Right renal cortex interstitium (tissue), 3 donors: ENCODE measurements at regions not wholly inside any gene's neighbourhood (a gene's known extent, or its start where the extent isn't known, plus 50 kb on each side); places are given as distances from the start of the nearest gene placed in this dataset.
A peak's percentile ranks its signal among the peaks of the same experiment; 100 is the strongest.

Experiments used
- DNase-seq, 3 donors: peaks; one replicate each; pipeline ENCODE4 v3.0.0-alpha.2; 2013; ENCODE audit warnings: low read depth in 3 of 3, low spot score in 2 of 3

DNA sequence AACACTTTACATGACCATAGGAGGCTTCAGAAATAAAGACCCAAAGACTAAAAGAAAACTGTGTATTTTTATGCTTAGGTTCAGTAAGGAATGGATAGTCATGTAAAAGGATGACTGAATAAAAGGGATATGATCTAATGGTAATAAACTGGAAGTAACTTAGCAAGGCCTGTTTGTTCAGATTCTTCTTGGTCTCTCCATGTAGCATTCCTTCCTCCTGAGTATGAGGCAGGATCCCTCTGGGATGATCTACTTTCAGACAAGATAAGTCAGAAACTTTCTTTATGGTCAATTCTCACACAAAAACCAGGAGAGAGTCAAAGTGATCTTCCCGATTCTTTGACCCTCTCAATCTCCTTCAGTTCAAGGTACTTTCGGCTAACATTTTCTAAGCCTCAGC, 340.8 kb upstream of the DCBLD2 start:
- no peak for DNase-seq

DNA sequence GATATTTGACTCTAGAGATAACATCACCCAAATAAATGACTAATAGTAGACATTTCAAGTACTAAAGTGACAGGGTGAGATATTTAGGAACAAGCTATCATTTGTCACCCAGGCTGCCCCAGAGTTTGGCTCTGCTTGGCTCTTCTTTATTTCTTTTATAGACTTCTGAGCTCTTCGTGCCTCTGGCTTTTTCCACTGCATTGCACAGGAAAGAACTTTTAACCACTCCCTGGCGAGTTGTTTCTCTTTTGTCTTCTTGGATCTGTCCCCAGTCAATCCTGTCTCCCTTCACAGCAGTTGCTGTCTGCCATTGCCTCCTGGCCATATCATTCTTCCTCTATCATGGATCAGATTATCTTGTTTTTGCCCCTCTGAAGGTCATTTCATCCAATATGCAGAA, 339.2 kb upstream of the DCBLD2 start:
- no peak for DNase-seq

DNA sequence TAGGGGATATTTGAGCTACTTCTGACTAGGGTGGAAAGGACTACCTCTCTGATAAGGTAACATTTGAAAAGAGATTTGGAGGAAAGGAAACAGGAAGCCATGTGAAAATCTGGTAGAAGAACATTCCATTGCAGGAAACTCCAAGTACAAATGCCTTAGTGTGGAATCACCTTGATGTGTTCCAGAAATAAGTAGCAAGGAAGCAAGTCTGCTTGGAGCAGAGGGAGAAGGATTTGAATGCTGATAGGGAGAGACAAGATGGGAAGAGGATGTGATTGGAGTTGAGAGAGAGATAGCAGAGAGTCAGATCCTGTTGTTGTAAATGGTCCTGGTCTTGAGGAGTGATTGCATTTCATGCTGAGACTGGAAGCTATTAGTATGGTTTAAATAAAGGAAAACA, 335.1 kb upstream of the DCBLD2 start:
- no peak for DNase-seq

DNA sequence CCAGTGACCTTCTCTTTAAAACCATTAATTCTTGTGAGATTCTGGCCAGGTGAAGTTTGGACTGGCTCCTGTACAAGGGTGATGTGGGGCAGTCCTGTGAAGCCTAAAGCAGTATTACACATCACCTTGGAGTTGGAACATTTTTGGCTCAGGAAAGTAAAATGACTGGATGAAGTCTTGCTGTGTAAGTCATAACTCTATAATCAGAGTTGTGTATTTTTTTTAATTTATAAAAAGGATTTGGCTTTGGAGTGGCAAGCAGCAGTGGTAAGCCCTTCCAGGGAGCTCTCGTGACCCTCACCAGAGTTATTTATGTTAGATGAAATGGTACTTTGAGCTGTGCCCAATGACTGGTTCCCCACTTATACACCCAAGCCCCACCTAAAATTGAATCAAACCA, 331.2 kb upstream of the DCBLD2 start:
- DNase-seq, result no peak

DNA sequence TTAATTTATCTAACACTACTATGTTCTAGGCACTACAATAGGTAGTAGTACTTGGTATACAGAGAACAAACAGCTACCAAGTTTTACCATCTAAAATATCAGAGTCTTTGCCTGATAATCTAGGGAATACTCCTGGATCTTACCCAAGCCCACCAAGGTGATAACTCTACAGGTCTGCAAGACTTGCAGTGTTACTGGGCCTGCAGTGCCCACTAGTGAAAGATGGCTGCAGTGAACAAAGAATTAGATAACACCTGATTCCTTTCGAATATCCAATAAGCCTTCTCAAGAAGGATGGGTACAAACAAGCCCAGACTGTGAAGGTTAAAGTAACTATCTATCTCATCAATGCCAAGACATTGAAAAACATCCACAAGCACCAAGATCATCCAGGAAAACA, 317.0 kb upstream of the DCBLD2 start:
- DNase-seq, result no peak

DNA sequence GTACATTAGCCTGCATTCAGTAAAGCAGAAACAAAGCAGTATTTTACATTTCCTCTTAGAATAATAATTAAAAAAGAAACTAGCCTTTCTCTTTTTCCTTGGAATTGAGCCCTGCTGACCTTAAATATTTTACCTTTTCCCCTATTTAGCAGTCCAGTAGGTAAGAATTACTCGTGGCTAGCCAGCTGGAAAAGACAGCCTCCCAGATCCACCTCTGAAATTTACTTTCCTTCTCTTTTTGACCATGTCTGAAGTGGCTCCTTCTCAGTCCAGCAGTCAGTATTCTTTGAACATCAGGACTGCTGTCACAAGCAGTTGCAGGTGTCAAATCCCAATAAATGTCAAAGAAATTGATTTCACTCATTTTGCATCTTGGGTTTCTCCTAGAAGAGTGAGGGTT, 311.5 kb upstream of the DCBLD2 start:
- DNase-seq, result no peak

DNA sequence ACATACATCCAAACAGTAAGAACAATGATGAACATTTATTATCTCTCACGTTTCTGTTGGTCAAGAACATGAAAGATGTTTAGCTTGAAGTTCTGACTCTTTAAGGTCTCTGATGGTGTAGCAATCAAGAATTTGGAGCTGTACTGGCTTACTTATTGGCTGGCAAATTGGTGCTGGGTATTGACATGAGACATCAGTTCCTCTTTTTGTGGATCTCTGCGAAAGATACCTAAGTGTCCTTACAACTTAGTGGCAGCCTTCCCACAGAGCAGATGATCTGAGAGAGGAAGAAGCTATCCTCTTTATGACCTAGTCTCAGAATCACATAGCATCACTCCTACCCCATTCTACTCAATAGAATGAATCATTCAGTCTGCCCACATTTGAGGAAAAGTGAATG, 309.8 kb upstream of the DCBLD2 start:
- DNase-seq, result no peak

DNA sequence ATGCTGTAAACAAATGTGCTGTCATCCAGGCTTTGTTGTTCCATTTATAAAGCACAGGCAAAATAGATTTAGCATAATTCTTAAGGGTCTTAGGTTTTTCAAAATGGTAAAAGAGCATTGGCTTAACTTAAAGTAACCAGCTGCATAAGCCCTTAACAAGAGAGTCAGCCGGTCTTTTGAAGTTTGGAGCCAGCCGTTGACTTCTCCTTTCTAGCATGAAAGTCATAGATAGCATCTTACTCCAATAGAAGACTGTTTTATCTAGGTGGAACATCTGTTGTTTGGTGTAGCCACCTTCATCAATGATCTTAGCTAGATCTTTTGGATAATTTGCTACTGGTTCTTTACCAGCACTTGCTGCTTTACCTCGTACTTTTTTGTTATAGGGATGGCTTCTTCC, 297.5 kb upstream of the DCBLD2 start:
- no peak for DNase-seq

DNA sequence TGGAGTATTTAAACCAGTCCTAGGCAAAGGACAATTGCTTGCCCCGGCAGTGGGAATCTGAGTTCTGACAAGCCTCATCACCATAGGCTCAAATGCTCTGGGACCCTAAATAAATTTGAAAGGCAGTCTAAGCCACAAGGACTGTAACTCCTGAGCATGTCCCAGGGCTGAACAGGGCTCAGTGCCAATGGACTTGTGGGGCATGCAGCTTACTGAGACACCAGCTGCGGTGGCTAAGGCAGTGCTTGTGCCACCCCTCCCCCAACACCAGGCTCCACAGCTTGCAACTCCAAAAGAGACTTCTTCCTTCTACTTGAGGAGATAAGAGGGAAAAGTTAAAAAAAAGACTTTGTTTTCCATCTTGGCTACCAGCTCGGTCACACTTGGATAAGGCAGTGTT, 289.7 kb upstream of the DCBLD2 start:
- no peak for DNase-seq

DNA sequence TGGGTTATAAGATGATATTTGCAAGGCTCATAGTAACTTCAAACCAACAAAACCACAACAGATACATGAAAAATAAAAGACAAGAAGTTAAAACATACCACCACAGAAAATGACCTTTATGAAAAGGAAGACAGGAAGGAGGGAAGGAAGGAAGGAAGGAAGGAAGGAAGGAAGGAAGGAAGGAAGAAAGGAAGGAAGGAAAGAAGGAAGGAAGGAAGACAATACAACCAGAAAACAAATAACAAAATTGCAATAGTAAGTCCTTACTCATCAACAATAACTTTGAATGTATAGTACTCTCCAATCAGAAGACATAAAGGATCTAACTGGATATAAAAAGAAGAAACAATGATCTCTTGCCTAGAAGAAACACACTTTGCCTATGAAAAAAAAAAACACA, 287.4 kb upstream of the DCBLD2 start:
- no peak for DNase-seq

DNA sequence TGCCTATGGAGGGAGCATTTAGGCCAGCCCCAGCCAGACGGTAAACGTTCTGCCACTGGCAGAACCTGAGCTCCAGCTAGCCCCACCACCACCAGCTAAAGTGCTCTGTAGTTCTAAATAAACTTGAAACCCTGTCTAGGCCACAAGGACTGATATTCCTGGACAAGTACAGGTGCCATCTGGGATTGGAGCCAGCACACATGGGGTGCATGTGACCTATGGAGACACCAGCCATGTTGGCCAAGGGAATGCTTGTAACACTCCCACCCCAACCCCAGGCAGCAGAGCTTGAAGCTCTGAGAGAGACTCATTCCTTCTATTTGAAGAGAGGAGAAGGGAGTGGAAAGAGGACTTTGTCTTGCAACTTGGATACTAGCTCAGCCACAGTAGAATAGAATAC, 284.5 kb upstream of the DCBLD2 start:
- DNase-seq, result no peak

DNA sequence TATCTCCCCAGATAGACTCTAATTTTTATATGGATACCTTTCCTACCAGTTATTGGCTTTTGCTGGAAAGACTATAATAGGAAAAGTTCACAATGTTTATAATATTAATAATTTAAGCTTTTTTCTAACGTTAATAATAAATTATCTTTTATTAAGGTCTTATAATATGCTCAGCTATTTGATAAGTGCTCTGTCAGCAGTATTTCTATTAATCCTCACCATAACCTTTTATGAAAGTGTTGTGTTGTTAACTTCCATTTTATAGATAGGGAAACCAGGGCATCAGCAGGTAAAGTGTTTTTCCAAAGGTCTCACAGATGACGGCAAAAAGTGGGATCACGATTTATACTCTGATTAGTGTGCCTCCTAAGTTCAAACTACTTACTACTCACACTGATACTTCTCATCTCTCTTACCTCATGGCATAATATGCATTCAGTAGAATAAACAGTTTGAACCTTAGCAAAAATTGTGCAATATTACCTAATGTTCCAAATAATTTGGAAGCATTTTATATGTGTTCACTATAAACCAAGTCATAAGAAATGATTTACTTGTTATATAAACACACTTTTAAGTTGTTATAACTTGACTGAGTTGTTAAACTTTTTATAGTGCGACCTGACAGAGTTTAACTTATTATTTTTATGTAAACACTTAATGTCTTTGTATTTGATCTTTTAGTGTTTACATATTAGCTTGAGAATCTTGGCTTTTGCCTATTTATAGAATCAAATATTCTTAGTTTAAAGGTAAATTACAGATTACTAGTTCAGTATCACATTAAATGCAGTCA, 274.9 kb upstream of the DCBLD2 start:
- DNase-seq, result no peak

DNA sequence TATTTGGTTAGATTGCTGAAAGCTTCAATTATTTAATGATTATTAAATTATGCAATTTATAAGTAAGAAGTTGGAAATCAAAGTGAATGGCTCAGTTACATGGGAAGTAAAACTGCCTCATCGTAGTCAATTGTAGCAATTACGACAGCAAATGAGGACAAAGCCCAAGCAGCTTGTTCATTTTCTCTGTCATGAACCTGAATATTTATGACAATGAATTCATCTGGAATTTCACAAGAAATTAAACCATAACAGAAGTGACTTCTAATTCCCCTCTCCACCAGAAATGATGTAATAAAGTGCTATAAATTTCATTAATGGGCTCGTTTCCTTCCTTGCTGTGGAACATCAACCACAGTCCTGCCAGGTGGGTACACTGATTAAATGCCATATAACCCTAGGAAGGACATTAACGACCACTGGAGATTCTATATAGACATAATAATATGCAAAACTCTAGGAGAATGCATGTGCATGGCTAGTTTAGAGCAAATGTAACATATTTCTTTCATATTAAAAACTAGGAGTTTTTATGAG, 273.8 kb upstream of the DCBLD2 start:
- peak in 2 of 3 donors; percentile 14 to 23 for DNase-seq

DNA sequence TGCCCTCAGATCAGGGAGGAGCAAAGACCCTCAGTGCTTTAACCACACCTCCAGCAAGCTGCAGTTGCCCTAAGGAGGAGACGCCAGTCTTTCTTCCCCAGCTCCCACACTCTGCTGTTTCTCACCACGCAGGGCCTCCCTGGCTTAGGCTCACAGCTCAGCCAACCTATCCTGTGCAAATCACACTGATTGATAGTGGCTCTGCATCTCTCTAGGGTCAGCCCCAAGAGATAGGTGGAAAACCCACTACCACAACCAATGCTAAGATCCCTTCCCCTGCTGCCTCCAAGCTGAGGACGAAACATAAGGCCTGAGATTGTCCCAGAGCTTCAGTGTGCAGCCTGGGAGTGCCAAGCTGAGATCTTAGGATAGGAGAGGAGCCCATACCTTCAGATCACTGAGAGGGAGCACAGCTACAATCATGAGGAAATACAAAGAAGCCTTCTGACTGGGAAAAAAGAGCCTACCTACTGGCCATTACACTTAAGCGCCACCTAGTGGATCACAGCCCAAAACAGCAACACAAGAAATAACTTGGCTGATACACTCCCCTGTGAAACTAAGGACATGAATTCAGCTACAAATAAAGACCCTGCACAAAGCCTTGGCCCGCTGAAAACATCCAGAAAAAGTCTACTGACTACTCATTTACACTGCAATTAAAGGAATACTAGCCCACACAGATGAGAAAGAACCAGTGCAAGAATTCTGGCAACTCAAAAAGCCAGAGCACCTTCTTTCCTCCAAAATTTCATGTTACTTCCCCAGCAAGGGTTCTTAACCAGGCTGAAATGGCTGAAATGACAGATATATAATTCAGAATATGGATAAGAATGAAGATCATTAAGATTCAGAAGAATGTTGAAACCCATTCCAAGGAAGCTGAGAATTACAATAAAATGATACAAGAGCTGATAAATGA, 271.5 kb upstream of the DCBLD2 start:
- DNase-seq, result peak; percentile 2 to 27 (median 19)

DNA sequence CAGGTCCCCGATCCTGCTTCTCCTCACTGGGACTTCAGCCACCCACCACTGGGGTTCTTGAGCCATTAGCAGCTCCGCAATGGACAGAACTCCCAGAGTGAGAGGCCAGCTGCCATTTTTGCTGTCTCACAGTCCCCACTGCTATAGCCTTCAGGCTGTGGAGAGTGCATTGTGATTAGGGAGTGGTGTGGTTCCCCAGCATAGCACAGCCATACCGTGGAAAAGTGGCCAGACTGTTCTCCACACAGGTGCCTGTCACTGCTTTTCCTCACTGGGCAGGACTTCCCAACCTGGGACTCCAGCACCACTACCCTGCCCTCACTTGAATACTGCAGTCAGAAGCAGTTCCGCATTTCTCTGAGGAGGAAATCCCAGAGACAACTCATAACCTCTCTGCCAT, 270.3 kb upstream of the DCBLD2 start:
- DNase-seq, result no peak

DNA sequence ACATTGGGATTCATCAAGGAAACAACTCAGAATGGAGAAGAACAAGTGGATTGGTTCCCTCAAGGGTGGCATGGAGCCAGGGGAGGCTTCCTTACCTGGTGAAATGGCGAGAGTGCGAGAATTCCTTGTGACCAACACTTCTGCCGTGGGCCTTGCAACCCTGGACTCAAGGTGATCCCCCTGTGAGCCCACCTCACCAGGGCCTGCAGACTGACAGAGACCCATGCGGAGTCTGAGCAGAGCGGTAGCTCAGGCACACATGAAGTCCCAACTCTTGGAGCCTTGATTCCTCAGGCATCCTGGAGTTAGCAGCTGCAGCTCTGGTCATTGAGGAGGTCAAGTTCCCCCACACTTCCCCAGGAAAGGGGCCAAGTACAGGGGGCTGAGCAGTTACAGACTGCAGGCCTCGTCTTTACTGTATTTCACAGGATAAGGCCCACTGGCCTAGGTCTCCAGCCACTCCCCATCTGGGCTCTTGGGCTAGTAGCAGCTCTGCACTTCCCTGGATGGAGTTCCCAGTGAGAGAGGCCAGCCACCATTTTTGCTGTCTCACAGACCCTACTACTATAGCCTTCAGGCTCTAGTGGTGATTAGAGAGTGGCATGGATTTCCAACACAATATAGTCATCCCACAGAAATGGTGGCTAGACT, 269.5 kb upstream of the DCBLD2 start:
- DNase-seq, result no peak

DNA sequence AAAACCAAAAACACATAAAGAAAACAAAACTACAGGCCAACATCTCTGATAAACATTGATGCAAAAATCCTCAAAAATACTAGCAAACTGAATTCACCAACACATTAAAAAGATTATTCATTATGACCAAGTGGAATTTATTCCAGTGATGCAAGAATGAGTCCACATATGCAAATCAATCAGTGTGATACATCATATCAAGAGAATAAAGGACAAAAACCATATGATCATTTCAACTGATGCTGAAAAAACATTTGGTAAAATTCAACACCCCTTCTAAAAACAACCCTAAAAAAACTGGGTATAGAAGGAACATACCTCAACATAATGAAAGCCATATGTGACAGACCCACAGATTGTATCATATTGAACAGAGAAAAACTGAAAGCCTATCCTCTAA, 265.6 kb upstream of the DCBLD2 start:
- DNase-seq, result no peak

DNA sequence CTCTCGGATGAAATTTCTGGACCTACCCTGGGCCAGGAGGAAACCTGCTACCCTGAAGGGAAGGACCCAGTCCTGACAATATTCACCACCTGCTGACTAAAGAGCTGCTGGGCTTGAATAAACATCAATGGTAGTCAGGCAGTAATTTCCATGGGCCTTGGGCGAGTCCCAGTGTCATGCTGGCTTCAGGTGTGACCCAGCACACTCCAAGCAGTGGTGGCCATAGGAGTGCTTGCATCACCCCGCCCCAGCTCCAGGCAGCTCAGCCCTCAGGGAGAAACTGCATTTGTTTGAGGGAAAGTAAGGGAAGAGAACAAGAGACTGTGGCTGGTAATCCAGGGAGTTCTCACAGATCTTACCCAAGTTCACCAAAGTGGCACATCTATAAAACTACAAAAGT, 261.8 kb upstream of the DCBLD2 start:
- no peak for DNase-seq

DNA sequence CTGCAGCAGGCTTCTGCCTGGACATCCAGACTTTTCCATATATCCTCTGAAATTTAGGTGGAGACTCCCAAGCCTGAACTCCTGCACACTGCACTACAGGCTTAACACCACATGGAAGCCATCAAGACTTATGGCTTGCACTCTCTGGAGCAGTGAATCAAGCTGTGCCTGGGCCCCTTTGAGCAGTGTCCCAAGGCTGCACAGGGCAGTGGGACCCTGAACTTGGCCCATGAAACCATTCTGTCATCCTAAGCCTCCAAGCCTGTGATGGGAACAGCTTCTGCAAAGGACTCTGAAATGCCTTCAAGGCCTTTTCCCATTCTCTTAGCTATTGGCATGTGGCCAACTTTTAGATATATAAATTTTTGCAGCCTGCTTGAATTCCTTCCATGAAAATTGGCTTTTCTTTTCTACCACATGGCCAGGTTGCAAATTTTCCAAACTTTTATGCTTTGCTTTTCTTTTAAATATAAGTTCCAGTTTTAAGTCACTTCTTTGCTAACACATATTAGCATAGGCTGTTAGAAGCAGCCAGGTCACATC, 257.8 kb upstream of the DCBLD2 start:
- no peak for DNase-seq

DNA sequence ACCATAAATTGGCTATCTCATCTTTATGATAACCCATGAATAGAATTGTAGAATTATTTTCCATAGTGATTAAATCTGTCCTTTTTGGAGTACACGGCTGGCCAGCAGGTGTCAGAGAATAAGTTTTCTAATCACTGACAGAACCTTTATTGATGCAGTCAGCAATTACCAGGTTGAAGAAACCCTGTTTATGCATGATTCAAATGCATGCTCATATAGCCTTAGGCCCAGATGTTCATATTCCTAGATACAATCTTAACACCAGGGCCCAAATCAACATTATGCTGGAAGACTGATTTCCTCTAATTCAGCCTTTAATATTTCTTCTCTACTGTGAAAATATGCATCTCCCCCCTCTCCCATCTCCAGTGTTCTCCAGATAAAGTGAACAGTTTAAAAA, 243.5 kb upstream of the DCBLD2 start:
- DNase-seq, result no peak

DNA sequence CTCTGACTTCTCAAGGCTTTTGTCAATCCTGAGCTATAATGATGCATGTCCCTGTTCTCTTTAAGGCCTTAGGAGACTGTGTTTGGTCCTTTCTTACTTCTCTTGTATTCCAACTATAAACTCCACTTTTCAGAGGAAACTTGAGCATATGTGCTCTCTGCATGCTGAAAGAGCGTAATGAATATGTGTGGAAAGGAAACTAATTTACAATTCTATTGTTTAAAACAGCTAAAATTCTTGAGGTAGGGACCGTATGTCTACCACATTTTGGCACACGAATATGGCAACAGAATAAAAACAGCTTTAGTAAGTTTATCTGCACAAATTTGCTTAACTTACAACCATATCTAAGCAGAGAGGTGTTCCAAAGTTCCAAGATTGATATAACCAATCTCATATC, 242.0 kb upstream of the DCBLD2 start:
- no peak for DNase-seq
